IPS-18c (cell line): ENCODE measurements at regions not wholly inside any gene's neighbourhood (a gene's known extent, or its start where the extent isn't known, plus 50 kb on each side); places are given as distances from the start of the nearest gene placed in this dataset.
"Not testable (repeated sequence)": the region's sequence is repeated elsewhere in the genome, so short reads cannot be mapped to it uniquely, and the experiment has no call there.

Experiments used
- H3K4me3 ChIP-seq: 2 replicates; pipeline ENCODE4 v1.7.0; 2013; ENCODE audit warnings: low read depth, mild to moderate bottlenecking, low read length, moderate library complexity; ENCODE audit not compliant: insufficient read depth
- H3K9me3 ChIP-seq: one replicate; pipeline ENCODE4 v1.6.1; 2013; ENCODE audit warnings: mild to moderate bottlenecking, low read length, moderate library complexity; ENCODE audit not compliant: control insufficient read depth, insufficient read depth

DNA sequence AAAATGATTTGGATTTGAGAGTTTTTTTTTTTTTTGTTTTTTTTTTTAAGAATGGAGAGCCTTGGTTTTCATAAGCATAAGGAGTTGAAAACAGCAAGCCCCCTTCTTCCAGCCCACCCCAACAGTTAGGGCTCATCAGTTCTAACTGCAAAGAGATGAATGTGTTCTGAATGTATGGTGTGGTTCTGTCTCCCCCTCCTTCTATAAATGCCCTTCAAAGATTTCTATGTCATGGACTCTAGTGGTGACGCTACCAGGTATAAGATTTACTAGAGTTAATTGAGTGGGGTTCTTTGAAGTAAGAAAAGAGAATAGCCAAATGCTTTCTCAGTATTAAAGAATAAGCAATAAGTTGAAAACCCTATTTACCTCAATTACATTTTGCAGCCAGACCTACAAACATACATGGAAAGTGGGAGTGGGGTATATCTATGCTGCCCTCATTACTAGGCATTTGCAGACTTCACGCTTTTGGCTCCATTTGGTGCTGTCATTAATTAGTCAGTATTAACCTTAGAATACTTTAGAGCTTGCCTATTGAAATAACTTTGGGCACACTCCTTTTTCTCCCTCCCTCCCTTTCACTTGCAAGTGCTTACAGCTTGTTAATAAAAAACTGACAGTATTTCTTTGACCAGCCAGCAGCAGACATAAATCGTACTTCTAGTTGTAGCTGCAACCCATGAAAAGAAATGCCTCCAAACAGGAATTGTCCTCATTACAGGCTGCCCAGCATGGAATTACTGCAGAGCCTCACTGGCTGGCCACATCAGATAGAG is 667.2 kb upstream of the ZNF608 start:
- H3K9me3 ChIP-seq = no peaks in the 10 kb centered on the region
- no peak overlapping the region for H3K4me3 ChIP-seq

DNA sequence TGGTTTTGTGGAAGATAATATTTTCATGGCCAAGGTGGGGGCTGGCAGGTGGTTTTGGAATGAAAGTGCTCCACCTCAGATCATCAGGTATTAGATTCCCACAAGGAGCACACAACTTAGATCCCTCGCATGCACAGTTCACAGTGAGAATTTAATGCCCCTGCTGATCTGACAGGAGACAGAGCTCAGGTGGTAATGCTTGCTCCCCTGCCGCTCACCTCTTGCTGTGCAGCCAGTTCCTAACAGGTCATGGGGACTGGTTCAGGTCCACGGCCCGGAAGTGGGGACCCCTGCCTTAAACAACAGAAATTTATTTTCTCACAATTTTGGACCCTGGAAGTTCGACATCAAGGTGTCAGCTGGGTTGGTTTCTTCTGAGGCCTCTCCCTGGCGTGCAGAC is 668.7 kb upstream of the ZNF608 start:
- Histone ChIP-seq H3K4me3 (no peak overlapping the region), H3K9me3 (no peaks in the 10 kb centered on the region)

DNA sequence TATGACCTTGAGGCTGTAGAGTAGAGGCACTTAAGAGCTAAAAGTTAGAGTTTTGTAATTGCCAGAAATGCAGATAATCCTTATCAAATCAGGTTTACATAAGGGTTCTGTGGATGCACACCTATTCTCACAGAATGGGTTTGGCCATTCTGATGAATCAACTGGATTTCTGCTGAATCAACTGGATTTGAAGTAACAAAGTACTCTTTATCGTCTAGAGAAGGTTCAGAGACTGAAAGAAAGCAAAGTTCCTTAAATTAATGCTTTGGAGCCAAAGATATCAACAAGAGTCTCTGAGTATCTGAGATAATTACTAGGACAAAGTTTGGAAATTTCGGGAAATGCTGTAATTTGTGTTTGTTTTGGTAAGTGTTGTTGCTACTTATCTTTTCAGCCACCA is 669.6 kb upstream of the ZNF608 start:
- no peaks in the 10 kb centered on the region for H3K9me3 ChIP-seq
- H3K4me3 ChIP-seq = no peak overlapping the region

DNA sequence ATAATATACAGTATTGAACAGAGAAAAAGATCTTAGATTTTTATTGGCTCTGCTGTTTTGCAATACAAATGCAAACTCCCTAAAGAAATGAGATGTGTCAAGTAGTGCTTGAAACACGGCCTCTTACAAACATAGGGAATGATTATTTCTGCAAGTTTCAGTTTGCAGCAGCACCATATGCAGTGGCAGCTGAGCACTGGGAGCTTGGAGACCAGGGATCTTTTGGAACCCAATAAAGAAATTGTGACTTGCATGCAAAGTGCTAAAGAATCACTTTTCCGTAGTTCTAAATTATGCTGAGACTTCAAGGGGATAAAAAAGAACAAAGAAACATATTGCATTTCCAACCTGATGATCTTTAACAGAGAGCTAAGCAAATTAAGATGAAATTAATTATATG is 674.6 kb upstream of the ZNF608 start:
- Histone ChIP-seq H3K4me3 (no peak overlapping the region), H3K9me3 (no peaks in the 10 kb centered on the region)

DNA sequence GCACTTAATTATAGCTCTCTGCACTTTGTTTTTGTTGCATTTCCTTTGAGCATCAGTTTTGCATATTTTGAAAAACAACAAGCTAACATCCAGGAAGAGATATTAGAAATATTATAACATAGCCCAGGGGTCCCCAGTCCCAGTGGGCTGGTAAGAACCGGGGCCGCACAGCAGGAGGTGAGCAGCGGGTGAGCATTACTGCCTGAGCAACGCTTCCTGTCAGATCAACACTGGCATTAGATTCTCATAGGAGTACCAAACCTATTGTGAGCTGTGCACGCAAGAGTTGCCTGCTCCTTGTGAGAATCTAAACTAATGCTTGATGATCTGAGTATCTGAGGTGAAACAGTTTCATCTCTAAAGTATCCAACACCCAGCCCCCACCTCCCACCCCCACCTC is 675.9 kb upstream of the ZNF608 start:
- Histone ChIP-seq H3K4me3 (no peak overlapping the region), H3K9me3 (no peaks in the 10 kb centered on the region)

DNA sequence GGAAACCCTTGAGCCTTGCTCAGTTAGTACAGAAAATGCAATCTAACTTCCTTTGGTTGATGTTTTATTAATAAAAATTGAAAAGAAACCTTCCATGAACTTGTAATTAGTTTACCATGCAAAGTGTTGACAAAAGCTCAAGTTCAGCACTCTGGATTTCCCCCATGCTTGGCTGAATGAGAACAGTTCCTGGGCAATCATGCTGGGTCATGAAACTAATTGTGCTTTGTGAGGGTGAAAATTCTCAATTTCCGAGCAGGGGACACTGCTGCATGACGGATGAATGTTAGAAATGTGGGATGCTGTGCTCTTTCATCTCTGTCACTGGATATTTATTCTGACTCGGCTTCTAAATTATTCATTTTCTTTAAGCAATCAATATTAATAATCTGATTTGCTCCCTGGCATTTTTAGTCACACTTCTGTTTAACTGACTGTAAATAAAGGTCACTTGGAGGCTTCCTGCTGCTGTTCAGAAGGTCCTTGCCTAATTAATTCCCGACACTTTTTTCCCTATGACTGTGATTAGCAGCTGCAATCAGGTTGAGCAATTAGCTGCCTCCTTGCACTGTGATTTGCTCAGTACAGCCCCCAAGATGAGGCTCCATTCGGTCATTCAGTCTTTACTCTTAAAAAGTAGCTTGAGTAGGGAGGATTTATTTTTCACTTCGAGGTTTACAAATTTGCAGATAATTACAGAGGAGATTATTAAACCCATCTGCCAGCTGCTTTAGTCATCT is 678.1 kb upstream of the ZNF608 start:
- Histone ChIP-seq H3K9me3 (no peaks in the 10 kb centered on the region), H3K4me3 (no peak overlapping the region)

DNA sequence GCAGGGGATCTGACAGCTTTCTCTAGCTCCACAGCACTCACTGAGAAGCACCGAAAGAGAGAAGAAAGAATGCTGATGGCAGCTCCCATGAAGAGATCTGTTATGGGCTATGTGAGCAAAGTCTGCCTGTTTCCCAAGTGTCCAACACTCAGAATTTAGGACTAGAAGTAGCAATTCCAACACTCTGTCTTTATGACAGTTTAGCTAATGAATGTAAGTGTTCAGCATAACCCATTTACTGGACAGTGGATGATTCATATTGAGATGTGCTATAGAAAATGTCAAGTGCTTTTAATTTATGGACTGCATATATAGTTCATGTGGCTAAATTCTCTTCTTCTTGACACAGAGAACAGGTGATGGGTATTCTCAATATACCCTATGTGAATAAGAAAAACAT is 683.1 kb upstream of the ZNF608 start:
- no peaks in the 10 kb centered on the region for H3K9me3 ChIP-seq
- H3K4me3 ChIP-seq = no peak overlapping the region

DNA sequence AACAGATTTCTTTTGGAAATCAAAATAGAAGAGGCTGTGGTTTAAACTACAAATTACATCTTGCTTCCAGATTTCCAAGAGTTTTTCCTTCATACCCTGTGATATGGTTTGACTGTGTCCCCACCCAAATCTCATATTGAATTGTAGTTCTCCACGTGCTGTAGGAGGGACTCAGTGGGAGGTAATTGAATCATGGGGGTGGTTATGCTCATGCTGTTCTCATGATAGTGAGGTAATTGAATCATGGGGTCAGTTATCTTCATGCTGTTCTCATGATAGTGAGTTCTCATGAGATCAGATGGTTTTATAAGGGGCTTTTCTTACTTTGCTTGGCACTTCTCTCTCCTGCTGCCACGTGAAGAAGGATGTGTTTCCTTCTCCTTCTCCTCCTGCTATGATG is 687.0 kb upstream of the ZNF608 start:
- Histone ChIP-seq H3K4me3 (no peak overlapping the region), H3K9me3 (no peaks in the 10 kb centered on the region)

DNA sequence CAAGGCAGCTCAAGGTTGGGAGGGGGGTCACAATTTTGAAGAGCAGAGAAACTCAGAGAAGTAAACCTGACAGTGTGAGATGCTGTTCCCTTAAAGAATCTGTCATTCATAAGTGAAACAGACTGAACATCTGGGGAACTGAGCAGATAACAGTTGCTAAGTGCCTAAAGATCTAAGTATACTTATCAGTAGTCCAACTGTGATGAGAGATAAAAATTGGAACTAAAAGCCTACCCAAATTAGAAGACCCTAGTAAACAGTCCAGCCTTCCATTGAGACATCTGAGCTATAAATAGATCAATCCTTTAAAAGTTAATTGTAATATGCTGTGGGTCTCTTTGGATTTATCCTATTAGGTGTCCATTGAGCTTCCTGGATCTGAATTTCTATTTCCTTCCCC is 692.8 kb upstream of the ZNF608 start:
- no peaks in the 10 kb centered on the region for H3K9me3 ChIP-seq
- no peak overlapping the region for H3K4me3 ChIP-seq

DNA sequence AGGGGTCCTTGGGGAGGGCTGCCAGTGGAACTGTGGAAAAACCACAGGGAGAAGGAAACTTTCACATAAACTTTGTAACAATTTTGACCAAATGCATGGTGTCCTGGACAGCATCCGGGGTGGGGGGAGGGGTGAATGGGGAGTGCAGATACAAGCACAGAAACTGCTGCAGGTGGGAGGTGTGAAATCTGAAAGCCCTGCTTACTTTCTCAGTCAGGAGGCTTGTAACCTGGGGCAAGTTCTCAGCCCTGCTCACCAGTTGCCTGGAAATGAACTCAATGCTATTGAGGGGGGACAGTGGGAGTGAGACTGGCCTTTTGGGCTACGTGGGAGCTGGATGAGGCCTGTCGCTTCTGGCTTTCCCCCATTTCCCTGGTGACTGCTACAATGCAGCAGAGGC is 694.5 kb upstream of the ZNF608 start:
- Histone ChIP-seq H3K9me3 (no peaks in the 10 kb centered on the region), H3K4me3 (no peak overlapping the region)

DNA sequence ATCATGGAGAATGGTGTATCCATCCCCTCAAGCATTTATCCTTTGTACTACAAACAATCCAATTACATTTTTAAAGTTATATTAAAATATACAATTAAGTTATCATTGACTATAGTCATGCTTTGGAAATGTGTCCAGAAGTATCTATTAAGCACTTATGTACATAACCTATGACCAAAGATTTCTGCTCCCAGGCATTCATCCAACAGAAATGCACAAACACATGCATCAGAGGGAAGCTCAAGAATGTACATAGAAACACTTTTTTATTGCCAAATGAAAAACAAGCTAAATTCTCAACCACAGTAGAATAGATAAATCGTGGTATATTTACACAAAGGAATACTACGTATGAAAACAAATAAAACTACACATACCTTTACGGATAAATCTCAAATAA is 700.5 kb upstream of the ZNF608 start:
- Histone ChIP-seq H3K9me3 (no peaks in the 10 kb centered on the region), H3K4me3 (no peak overlapping the region)

DNA sequence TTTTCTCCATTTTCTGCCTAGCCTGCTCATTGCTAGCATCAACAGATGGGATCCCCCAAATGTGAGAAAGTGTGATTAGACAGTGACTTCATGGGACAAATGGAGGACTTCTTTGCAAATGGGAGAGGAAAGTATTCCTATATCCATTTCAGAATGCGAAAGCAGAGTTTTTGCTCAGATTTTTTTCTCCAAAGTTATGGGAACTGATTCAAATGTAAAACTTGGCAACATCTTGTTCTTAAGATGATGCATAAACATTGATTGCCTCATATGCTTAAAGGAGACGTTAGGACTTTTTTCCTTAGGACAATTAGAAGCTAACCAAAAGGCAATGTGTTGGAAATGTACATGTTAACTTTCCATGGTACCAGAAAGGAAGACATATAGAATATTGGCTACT is 704.3 kb upstream of the ZNF608 start:
- Histone ChIP-seq H3K4me3 (no peak overlapping the region), H3K9me3 (peaks cover under 1% of the 10 kb centered on the region)

DNA sequence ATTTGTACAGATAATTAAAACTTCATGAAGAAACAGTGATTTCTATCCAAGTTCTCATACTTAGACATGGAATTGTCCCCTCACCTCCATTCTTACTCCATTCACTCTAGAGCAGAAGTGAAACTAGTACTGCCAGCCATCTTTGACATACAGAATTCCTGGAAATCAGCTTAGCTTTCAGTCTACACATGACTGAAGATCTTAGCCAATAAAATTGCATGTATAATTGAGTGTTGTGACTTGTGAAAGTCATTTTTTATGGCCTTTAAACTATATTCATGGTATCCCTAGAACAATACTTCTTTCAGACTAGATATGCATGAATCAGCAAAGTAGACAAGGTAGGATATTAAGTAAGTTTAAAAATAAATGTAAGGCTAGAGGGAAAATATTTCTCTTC is 705.2 kb upstream of the ZNF608 start:
- Histone ChIP-seq H3K9me3 (peaks cover 2% of the 10 kb centered on the region), H3K4me3 (no peak overlapping the region)

DNA sequence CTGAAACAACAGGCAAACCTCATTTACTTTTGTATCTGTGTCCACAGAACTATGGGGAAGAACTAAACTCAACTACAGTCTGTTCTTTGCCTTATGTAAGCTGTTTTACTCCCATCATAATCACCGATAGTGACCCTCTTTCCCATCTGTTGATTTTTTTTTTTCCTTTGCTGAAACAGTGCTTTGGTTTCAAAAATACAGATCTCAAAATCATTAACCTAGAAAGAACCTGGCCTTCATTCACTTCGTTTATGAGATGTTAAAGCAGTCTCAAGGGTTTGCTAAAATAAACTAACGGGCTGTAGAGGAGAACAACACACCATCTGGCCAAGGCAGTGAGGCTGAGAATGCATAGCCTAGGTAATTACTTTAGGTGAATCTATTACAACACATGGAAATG is 706.6 kb upstream of the ZNF608 start:
- H3K4me3 ChIP-seq = no peak overlapping the region
- H3K9me3 ChIP-seq = peaks cover 7% of the 10 kb centered on the region

DNA sequence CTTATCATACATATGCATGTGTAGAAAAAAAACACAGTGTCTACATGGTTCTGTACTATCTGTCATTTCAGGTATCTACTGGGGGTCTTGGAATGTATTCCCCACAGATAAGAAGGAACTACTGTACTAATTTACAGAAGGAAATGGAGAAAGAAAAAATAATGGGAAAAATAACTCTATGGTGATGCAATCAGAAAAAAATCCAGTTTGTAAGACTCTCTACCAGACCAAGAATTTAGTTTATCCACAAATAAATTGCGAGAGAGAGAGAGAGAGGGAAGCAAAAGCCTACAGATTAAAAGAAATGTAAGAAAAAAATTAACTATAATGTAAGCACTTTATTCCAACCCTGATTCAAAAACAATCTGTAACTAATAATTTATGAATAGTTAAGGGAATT is 708.6 kb upstream of the ZNF608 start:
- H3K4me3 ChIP-seq = no peak overlapping the region
- peaks cover 8% of the 10 kb centered on the region for H3K9me3 ChIP-seq

DNA sequence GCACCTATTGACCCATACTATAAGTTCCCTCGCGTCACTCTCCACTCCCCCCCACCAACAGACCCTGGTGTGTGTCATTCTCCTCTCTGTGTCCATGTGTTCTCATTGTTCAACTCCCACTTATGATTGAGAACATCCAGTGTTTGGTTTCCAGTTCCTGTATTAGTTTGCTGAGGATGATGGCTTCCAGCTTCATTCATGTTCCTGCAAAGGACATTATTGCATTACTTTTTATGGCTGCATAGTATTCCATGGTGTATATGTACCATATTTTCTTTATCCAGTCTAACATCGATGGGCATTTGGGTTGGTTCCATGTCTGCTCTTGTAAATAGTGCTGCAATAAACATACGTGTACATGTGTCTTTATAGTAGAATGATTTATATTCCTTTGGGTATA is 709.6 kb upstream of the ZNF608 start:
- H3K4me3 ChIP-seq, H3K9me3 ChIP-seq: not testable (repeated sequence)

DNA sequence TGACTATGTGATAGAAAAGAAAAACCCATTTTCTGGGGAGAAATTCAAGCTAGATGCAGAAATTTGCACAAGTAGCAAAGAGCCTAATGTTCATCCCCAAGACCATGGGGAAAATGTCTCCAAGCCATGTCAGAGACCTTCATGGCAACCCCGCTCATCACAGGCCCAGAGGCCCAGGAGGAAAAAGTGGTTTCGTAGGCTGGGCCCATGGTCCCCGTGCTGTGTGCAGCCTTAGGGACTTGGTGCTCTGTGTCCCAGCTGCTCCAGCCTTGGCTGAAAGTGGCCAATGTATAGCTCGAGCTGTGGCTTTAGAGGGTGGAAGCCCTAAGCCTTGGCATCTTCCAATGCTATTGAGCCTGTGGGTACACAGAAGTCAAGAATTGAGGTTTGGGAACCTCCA is 711.2 kb upstream of the ZNF608 start:
- H3K4me3 ChIP-seq = no peak overlapping the region
- H3K9me3 ChIP-seq = peaks cover 8% of the 10 kb centered on the region

DNA sequence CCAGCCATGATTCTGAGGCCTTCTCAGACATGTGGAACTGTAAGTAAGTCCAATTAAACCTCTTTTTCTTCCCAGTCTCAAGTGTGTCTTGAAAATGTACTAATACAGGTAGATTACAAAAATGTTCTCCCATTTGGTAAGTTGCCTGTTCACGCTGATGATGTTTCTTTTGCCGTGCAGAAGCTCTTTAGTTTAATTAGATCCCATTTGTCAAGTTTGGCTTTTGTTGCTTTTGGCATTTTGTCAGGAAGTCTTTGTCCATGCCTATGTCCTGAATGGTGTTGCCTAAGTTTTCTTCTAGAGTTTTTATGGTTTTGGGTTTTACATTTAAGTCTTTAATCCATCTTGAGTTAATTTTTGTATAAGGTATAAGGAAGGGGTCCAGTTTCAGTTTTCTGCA is 712.5 kb upstream of the ZNF608 start:
- H3K4me3 ChIP-seq, H3K9me3 ChIP-seq: not testable (repeated sequence)

DNA sequence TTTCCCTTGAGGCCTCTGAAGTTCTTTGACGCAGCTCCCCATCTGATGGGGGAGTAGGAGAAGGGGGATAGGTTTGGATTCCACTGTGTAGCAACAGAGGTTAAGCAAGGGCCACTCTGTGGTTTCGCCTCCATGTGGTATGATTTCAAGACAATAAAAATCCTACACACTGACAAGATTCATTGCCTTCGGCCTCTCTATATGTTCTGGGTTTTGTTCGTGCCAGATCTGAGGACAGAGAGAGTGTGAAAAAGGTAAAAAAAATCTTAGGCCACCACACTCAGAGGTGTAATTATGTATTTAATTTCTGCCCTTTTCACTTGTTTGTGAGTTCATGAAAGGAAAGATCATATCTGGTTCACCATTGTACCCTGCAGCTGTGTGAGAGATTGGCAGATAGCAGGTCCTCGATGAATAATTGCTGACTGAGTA is 715.2 kb upstream of the ZNF608 start:
- Histone ChIP-seq H3K4me3 (no peak overlapping the region), H3K9me3 (peaks cover 6% of the 10 kb centered on the region)
